ENCODE measurements at regions not wholly inside any gene's neighbourhood (a gene's known extent, or its start where the extent isn't known, plus 50 kb on each side); places are given as distances from the start of the nearest gene placed in this dataset.

DNA sequence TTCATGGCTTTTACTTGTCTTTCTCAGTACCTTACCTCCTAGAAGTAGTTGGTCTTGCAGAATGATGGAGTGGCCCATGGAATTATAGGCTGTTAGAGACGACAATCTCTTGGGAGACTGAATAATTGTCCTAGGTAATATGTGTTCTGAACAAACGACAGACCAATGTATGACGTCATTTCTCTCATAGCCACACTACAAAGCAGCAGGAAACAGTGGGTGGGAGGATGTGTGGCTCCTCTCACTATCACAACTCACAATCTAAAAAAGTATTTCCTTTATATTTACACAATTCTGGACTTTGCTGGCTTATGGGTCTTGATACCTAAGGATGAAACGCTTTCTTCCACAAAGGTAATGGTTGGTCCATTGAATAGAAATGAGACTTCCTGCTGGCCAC lies 183.9 kb downstream of the TOX3 start:
- TF ChIP-seq, protein P1, sequence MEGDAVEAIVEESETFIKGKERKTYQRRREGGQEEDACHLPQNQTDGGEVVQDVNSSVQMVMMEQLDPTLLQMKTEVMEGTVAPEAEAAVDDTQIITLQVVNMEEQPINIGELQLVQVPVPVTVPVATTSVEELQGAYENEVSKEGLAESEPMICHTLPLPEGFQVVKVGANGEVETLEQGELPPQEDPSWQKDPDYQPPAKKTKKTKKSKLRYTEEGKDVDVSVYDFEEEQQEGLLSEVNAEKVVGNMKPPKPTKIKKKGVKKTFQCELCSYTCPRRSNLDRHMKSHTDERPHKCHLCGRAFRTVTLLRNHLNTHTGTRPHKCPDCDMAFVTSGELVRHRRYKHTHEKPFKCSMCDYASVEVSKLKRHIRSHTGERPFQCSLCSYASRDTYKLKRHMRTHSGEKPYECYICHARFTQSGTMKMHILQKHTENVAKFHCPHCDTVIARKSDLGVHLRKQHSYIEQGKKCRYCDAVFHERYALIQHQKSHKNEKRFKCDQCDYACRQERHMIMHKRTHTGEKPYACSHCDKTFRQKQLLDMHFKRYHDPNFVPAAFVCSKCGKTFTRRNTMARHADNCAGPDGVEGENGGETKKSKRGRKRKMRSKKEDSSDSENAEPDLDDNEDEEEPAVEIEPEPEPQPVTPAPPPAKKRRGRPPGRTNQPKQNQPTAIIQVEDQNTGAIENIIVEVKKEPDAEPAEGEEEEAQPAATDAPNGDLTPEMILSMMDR (IDR thresholded peaks at IDR 0.05; ENCODE audit: poor library complexity): no peak
- no peak for TF ChIP-seq EZH2 (IDR thresholded peaks at IDR 0.05; ENCODE audit: borderline replicate concordance)
